ENCODE measurements at regions not wholly inside any gene's neighbourhood (a gene's known extent, or its start where the extent isn't known, plus 50 kb on each side); places are given as distances from the start of the nearest gene placed in this dataset.

GRCh38 chr14:98701377-98701776, 570.6 kb downstream of the BCL11B start:
- TF ChIP-seq CTCF (IDR thresholded peaks at IDR 0.05) (no peak), EP300 (IDR thresholded peaks at IDR 0.05) (no peak), POLR2A (IDR thresholded peaks at IDR 0.05) (no peak), POLR2AphosphoS5 (IDR thresholded peaks at IDR 0.05) (no peak)

All from suprapubic skin (tissue), 4 donors.